Activated T-cell treated with anti-CD3 and anti-CD28 coated beads, Interleukin-2, amount 50 U/mL, for 1 hour (primary cell): ENCODE measurements at regions not wholly inside any gene's neighbourhood (a gene's known extent, or its start where the extent isn't known, plus 50 kb on each side); places are given as distances from the start of the nearest gene placed in this dataset.

Source experiments
- DNase-seq: peaks from one replicate; pipeline ENCODE4 v3.0.0-alpha.2; 2020

GRCh38 chr17:77507111-77507885, 366.5 kb downstream of the SEC14L1 start:
- peak; percentile 13 for DNase-seq

GRCh38 chr17:77508047-77508715, 367.4 kb downstream of the SEC14L1 start:
- DNase-seq: peak; percentile 4

- DNase-seq: no peak
These were observed 368.3 kb downstream of the SEC14L1 start for GRCh38 chr17:77509089-77509488.

GRCh38 chr17:77509599-77509998, 368.8 kb downstream of the SEC14L1 start:
- DNase-seq: no peak

- peak; percentile 4 for DNase-seq
These were observed 369.5 kb downstream of the SEC14L1 start for GRCh38 chr17:77510133-77510796.

- no peak for DNase-seq
These were observed 370.8 kb downstream of the SEC14L1 start for GRCh38 chr17:77511514-77512061.

GRCh38 chr17:77512062-77512946, 371.5 kb downstream of the SEC14L1 start:
- DNase-seq: no peak

- no peak for DNase-seq
These were observed 372.3 kb downstream of the SEC14L1 start for GRCh38 chr17:77513045-77513444.

- DNase-seq: no peak
These were observed 374.5 kb downstream of the SEC14L1 start for GRCh38 chr17:77515227-77515626.

- no peak for DNase-seq
These were observed 376.1 kb downstream of the SEC14L1 start for GRCh38 chr17:77516902-77517301.

GRCh38 chr17:77521076-77521475, 380.3 kb downstream of the SEC14L1 start:
- peak; percentile 5 for DNase-seq

GRCh38 chr17:77523540-77523939, 382.8 kb downstream of the SEC14L1 start:
- DNase-seq: no peak

GRCh38 chr17:77526259-77526711, 385.5 kb downstream of the SEC14L1 start:
- DNase-seq: peak; percentile 2

- peak; percentile 7 for DNase-seq
These were observed 386.1 kb downstream of the SEC14L1 start for GRCh38 chr17:77526728-77527350.

GRCh38 chr17:77527409-77527808, 386.6 kb downstream of the SEC14L1 start:
- peak; percentile 2 for DNase-seq

GRCh38 chr17:77527836-77528505, 387.2 kb downstream of the SEC14L1 start:
- peak; percentile 6 for DNase-seq

- DNase-seq: peak; percentile 32
These were observed 388.0 kb downstream of the SEC14L1 start for GRCh38 chr17:77528516-77529327.

- no peak for DNase-seq
These were observed 388.5 kb downstream of the SEC14L1 start for GRCh38 chr17:77529328-77529650.

- peak; percentile 5 for DNase-seq
These were observed 389.8 kb downstream of the SEC14L1 start for GRCh38 chr17:77530591-77530990.

GRCh38 chr17:77531002-77531401, 390.2 kb downstream of the SEC14L1 start:
- no peak for DNase-seq

GRCh38 chr17:77531641-77532040, 390.9 kb downstream of the SEC14L1 start:
- peak; percentile 8 for DNase-seq
